Trophoblast cell (in vitro differentiated cells and primary cell): ENCODE measurements at regions not wholly inside any gene's neighbourhood (a gene's known extent, or its start where the extent isn't known, plus 50 kb on each side); places are given as distances from the start of the nearest gene placed in this dataset.

Experiments used
- DNase-seq, 2 donors: peaks; one replicate each; pipeline ENCODE4 v3.0.0-alpha.2; 2016
- H2AFZ ChIP-seq: 2 replicates; pipeline ENCODE4 v1.6.1; 2013; ENCODE audit warnings: low read length, moderate library complexity, mild to moderate bottlenecking; ENCODE audit not compliant: insufficient read depth, poor library complexity
- H2AK5ac ChIP-seq: 2 replicates; pipeline ENCODE4 v1.6.1; 2013; ENCODE audit warnings: mild to moderate bottlenecking, low read length
- H2BK120ac ChIP-seq: 2 replicates; pipeline ENCODE4 v1.6.1; 2013; ENCODE audit warnings: low read length, mild to moderate bottlenecking, moderate library complexity; ENCODE audit not compliant: insufficient read depth, poor library complexity
- H2BK12ac ChIP-seq: 2 replicates; pipeline ENCODE4 v1.6.1; 2013; ENCODE audit warnings: mild to moderate bottlenecking, low read length, moderate library complexity
- H2BK5ac ChIP-seq: 2 replicates; pipeline ENCODE4 v1.6.1; 2013; ENCODE audit warnings: low read length, low read depth, moderate library complexity, mild to moderate bottlenecking; ENCODE audit not compliant: poor library complexity
- H3K14ac ChIP-seq: 2 replicates; pipeline ENCODE4 v1.6.1; 2013; ENCODE audit warnings: mild to moderate bottlenecking, low read length
- H3K18ac ChIP-seq: 2 replicates; pipeline ENCODE4 v1.6.1; 2013; ENCODE audit warnings: mild to moderate bottlenecking, low read length
- H3K23ac ChIP-seq: 2 replicates; pipeline ENCODE4 v1.6.1; 2013; ENCODE audit warnings: low read length
- H3K27ac ChIP-seq: 2 replicates; pipeline ENCODE4 v1.5.1; 2013; ENCODE audit warnings: low read depth, mild to moderate bottlenecking, inconsistent platforms, low read length, moderate library complexity
- H3K27me3 ChIP-seq: 2 replicates; pipeline ENCODE4 v1.6.1; 2013; ENCODE audit warnings: inconsistent platforms, mild to moderate bottlenecking, low read length, moderate library complexity; ENCODE audit not compliant: insufficient read depth
- H3K36me3 ChIP-seq, 2 experiments: 1 replicate in 1 of 2; 2 replicates in 1 of 2; pipeline ENCODE4 v1.6.1; 2013; ENCODE audit warnings: low read length in 2 of 2, mild to moderate bottlenecking in 2 of 2, moderate library complexity in 1 of 2; ENCODE audit not compliant: insufficient read depth in 2 of 2, control insufficient read depth in 1 of 2
- H3K4ac ChIP-seq: 2 replicates; pipeline ENCODE4 v1.6.1; 2013; ENCODE audit warnings: low read depth, mild to moderate bottlenecking, low read length, moderate library complexity
- H3K4me1 ChIP-seq, 2 experiments: 1 replicate in 1 of 2; 2 replicates in 1 of 2; pipeline ENCODE4 v1.6.1; 2013; ENCODE audit warnings: low read length in 2 of 2, mild to moderate bottlenecking in 2 of 2, moderate library complexity in 1 of 2; ENCODE audit not compliant: insufficient read depth in 2 of 2, control insufficient read depth in 1 of 2
- H3K4me2 ChIP-seq: 2 replicates; pipeline ENCODE4 v1.6.1; 2013; ENCODE audit warnings: inconsistent platforms, mild to moderate bottlenecking, low read length, moderate library complexity
- H3K4me3 ChIP-seq: 2 replicates; pipeline ENCODE4 v1.5.1; 2013; ENCODE audit warnings: mild to moderate bottlenecking, low read depth, low read length, inconsistent platforms
- H3K79me1 ChIP-seq: one replicate; pipeline ENCODE4 v1.6.1; 2013; ENCODE audit warnings: low read length
- H3K79me2 ChIP-seq: 2 replicates; pipeline ENCODE4 v1.6.1; 2013; ENCODE audit warnings: low read length, mild to moderate bottlenecking; ENCODE audit not compliant: control insufficient read depth, insufficient read depth, poor library complexity
- H3K9ac ChIP-seq: 2 replicates; pipeline ENCODE4 v1.6.1; 2013; ENCODE audit warnings: mild to moderate bottlenecking, low read length
- H3K9me3 ChIP-seq: 2 replicates; pipeline ENCODE4 v1.6.1; 2013; ENCODE audit warnings: low read depth, mild to moderate bottlenecking, control low read depth, inconsistent platforms, low read length; ENCODE audit not compliant: insufficient read depth
- H4K12ac ChIP-seq: 2 replicates; pipeline ENCODE4 v1.6.1; 2013; ENCODE audit warnings: low read depth, mild to moderate bottlenecking, low read length, moderate library complexity
- H4K8ac ChIP-seq: 2 replicates; pipeline ENCODE4 v1.6.1; 2013; ENCODE audit warnings: low read depth, mild to moderate bottlenecking, low read length, moderate library complexity
- H4K91ac ChIP-seq: one replicate; pipeline ENCODE4 v1.6.1; 2013; ENCODE audit warnings: low read depth, mild to moderate bottlenecking, low read length, moderate library complexity
- WGBS: extraction: QIAGEN DNeasy Blood & Tissue Kit; methylation state at CpG from one replicate; pipeline ENCODE4 v1.1.7; 2013; ENCODE audit warnings: missing lambda C conversion rate; ENCODE audit not compliant: insufficient read length, insufficient coverage; ENCODE audit errors: extremely low coverage; 5-methylcytosine and 5-hydroxymethylcytosine counted together

DNA sequence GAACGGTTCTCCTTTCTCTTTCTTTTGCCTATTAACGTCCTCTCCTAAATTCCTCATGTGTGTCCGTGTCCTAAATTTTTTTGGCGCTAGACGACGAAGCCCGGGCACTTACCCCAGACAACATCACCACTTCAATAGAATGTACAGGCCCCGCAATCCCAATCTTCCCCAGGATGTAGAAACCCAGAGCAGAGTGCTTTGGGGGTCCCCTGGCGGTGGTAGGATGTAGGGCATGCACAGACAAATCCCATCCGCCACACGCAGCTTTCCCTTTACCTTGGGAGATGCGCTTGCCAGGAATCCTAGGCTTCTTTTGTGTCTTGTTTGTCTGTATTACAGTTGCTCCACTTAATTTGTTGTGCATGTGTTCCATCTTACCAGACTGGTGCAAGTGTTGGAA is 417.3 kb upstream of the ARID1B start:
- Histone ChIP-seq H3K27me3 (no peaks in the 10 kb centered on the region), H2AFZ (no peak overlapping the region), H2BK120ac (no peak overlapping the region), H3K4ac (no peak overlapping the region), H3K18ac (no peak overlapping the region), H3K36me3 (no peaks in the 10 kb centered on the region), H3K9ac (no peak overlapping the region), H3K4me3 (no peak overlapping the region), H3K27ac (no peak overlapping the region), H3K4me2 (no peak overlapping the region), H4K91ac (no peak overlapping the region), H2BK12ac (no peak overlapping the region), H4K8ac (no peak overlapping the region), H3K14ac (no peak overlapping the region), H3K79me2 (no peaks in the 10 kb centered on the region), H3K23ac (no peak overlapping the region), H3K4me1 (no peaks in the 10 kb centered on the region), H2AK5ac (no peak overlapping the region), H2BK5ac (no peak overlapping the region), H3K79me1 (no peaks in the 10 kb centered on the region), H4K12ac (no peak overlapping the region), H3K9me3 (peaks cover 4% of the 10 kb centered on the region)
- no CpG with 5 or more reads among the region's 12 CpGs for WGBS
- DNase-seq = no peak

DNA sequence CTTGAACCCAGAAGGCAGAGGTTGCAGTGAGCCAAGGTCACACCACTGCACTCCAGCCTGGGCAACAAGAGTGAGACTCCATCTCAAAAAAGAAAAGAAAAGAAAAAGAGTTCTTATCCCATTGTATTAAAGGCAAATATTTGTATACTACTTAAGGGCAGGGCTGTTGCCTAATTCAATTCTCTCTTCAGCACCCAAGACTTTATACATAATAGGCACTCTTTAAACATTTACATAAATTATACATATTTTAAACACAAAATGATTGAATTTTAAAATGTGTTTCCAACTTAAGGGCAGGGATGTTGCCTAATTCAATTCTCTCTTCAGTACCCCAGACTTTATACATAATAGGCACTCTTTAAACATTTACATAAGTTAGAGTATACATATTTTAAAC is 424.3 kb upstream of the ARID1B start:
- H3K23ac ChIP-seq = no peak overlapping the region
- H3K36me3 ChIP-seq = no peaks in the 10 kb centered on the region
- no peak overlapping the region for H4K12ac ChIP-seq
- no peak for DNase-seq
- H3K9ac ChIP-seq = no peak overlapping the region
- no peak overlapping the region for H2AK5ac ChIP-seq
- no peaks in the 10 kb centered on the region for H3K4me1 ChIP-seq
- no peak overlapping the region for H2BK12ac ChIP-seq
- H3K79me2 ChIP-seq = no peaks in the 10 kb centered on the region
- no peak overlapping the region for H3K14ac ChIP-seq
- no peak overlapping the region for H2BK120ac ChIP-seq
- H3K18ac ChIP-seq = no peak overlapping the region
- no peak overlapping the region for H2AFZ ChIP-seq
- no peaks in the 10 kb centered on the region for H3K79me1 ChIP-seq
- H4K8ac ChIP-seq = no peak overlapping the region
- no peak overlapping the region for H3K4me2 ChIP-seq
- no peak overlapping the region for H3K4ac ChIP-seq
- H2BK5ac ChIP-seq = no peak overlapping the region
- peaks cover 4% of the 10 kb centered on the region for H3K9me3 ChIP-seq
- no peak overlapping the region for H3K27ac ChIP-seq
- no peak overlapping the region for H4K91ac ChIP-seq
- H3K4me3 ChIP-seq = no peak overlapping the region
- no peaks in the 10 kb centered on the region for H3K27me3 ChIP-seq

- no peak for DNase-seq
- Histone ChIP-seq H3K79me1 (no peaks in the 10 kb centered on the region), H3K79me2 (no peaks in the 10 kb centered on the region), H3K18ac (no peak overlapping the region), H3K27me3 (no peaks in the 10 kb centered on the region), H3K14ac (no peak overlapping the region), H3K4me2 (no peak overlapping the region), H2AFZ (no peak overlapping the region), H3K9ac (no peak overlapping the region), H3K27ac (no peak overlapping the region), H4K91ac (no peak overlapping the region), H2BK5ac (no peak overlapping the region), H4K12ac (no peak overlapping the region), H3K4me1 (no peaks in the 10 kb centered on the region), H2AK5ac (no peak overlapping the region), H3K9me3 (peaks cover 4% of the 10 kb centered on the region), H2BK120ac (no peak overlapping the region), H4K8ac (no peak overlapping the region), H3K4ac (no peak overlapping the region), H3K4me3 (no peak overlapping the region), H3K36me3 (no peaks in the 10 kb centered on the region), H3K23ac (no peak overlapping the region), H2BK12ac (no peak overlapping the region)
- no CpG with 5 or more reads among the region's 6 CpGs for WGBS
These were observed 425.7 kb upstream of the ARID1B start for GRCh38 chr6:156351346-156351966.

DNA sequence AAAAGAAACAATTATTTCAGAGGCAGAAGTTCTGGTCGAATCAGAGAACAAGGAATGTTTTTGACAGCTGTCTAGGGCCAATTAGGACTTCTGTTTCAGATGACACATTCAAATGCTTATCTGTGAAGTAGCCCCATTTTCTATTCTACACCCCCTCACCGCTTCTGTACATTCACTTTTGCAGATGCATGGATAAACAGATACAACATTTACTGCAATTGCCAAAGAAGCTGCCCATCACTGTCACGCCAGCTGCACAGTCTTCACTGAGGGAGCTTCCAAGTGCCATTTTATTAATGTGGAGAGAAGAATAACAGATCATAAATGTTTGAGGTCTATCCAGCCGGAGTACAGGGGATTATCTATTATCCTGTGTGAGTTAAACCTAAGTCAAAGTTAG is 426.8 kb upstream of the ARID1B start:
- Histone ChIP-seq H2AFZ (no peak overlapping the region), H3K18ac (no peak overlapping the region), H4K91ac (no peak overlapping the region), H3K23ac (no peak overlapping the region), H3K4me3 (no peak overlapping the region), H3K4me1 (no peaks in the 10 kb centered on the region), H3K79me1 (no peaks in the 10 kb centered on the region), H3K4ac (no peak overlapping the region), H3K9ac (no peak overlapping the region), H3K36me3 (no peaks in the 10 kb centered on the region), H3K27me3 (no peaks in the 10 kb centered on the region), H3K14ac (no peak overlapping the region), H3K27ac (no peak overlapping the region), H3K9me3 (no peaks in the 10 kb centered on the region), H3K79me2 (no peaks in the 10 kb centered on the region), H2BK12ac (no peak overlapping the region), H4K12ac (no peak overlapping the region), H2AK5ac (no peak overlapping the region), H2BK5ac (no peak overlapping the region), H3K4me2 (no peak overlapping the region), H2BK120ac (no peak overlapping the region), H4K8ac (no peak overlapping the region)
- WGBS = no CpG with 5 or more reads among the region's 4 CpGs
- no peak for DNase-seq
